Ovary (tissue), 7 donors: ENCODE measurements at regions not wholly inside any gene's neighbourhood (a gene's known extent, or its start where the extent isn't known, plus 50 kb on each side); places are given as distances from the start of the nearest gene placed in this dataset.

Experiments
- DNase-seq, 5 donors: peaks; one replicate each; pipeline ENCODE4 v3.0.0-alpha.2; 2019 to 2020
- H3K27ac ChIP-seq, 2 donors: fragments of 200-600 bp; one replicate each; pipeline versions ENCODE4 v1.5.1 to v1.8.0; 2019 to 2022
- H3K27me3 ChIP-seq: fragments of 200-600 bp; one replicate; pipeline ENCODE4 v1.8.0; 2022
- H3K36me3 ChIP-seq: fragments of 200-600 bp; sonication (generic); one replicate; pipeline ENCODE4 v1.5.1; 2019
- H3K4me1 ChIP-seq: one replicate; pipeline ENCODE4 v1.8.1; 2013; ENCODE audit warnings: mild to moderate bottlenecking, moderate library complexity; ENCODE audit not compliant: insufficient read depth
- H3K4me3 ChIP-seq: fragments of 200-600 bp; sonication (generic); one replicate; pipeline ENCODE4 v1.5.1; 2017
- H3K9me3 ChIP-seq, 2 donors: fragments of 200-600 bp in 1 of 2; sonication (generic) in 1 of 2; one replicate each; pipeline versions ENCODE4 v1.5.1 to v1.8.1; 2013 to 2019; ENCODE audit warnings: mild to moderate bottlenecking in 1 of 2, moderate library complexity in 1 of 2
- EP300 ChIP-seq: sonication (generic); formaldehyde crosslinking; IDR thresholded peaks from one replicate; pipeline ENCODE4 v1.6.1; 2017; ENCODE audit warnings: antibody characterized with exemption
- POLR2A ChIP-seq: fragments of 450-650 bp; IDR thresholded peaks from one replicate; pipeline ENCODE4 v1.6.1; 2017; ENCODE audit warnings: antibody characterized with exemption, mild to moderate bottlenecking, moderate library complexity
- WGBS, 3 donors: extraction: QIAGEN DNeasy Blood & Tissue Kit in 1 of 3; methylation state at CpG; one replicate each; pipeline versions ENCODE4 v1.1.5 to v1.1.7; 2013 to 2017; 5-methylcytosine and 5-hydroxymethylcytosine counted together
- intact Hi-C, 4 donors: fragments of 100-400 bp; cut with DNase I; formaldehyde crosslinking; loops; one replicate each; pipeline versions ENCODE4 v1.11.0 to v1.15.1; 2022 to 2023
- TF ChIP-seq, protein P1 (sequence below), 3 donors: fragments of 450-650 bp in 2 of 3; fragments of 200-600 bp in 1 of 3; IDR thresholded peaks; one replicate each; pipeline versions ENCODE4 v1.5.1 to v1.8.0; 2016 to 2022; ENCODE audit warnings: antibody characterized with exemption in 3 of 3, mild to moderate bottlenecking in 1 of 3
- donor health status: DM: no; HTN: no; CAD: no; lungs with moderate emphysema.
- donor health status: DM: no; HTN: no; CAD: no.
- donor health status: Bipolar disorder and iron deficiency.
- donor health status: DM: no; HTN: no; CAD: no.
- donor health status: DM: yes; HTN: yes; CAD: no.

DNA sequence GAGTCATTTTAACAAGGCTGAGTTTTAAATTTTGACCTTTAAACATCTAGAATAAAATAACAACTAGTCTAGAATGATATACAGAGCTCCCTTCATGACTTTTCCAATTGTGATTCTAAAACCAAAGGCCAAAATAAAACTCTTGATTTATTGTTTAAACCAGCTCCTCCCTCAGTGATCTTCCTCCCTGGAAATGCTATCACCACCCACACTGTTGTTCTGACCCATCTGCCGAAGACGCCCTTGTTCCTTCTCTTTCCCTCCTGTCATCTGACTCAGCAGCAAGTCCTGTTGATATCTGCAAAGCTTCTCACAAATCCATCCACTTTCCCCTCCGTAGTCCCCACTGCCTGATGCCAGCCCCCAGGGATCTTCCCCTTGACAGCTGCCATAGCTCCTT lies 231.6 kb upstream of the DYNLRB2 start:
- TF ChIP-seq EP300 = no peak
- TF ChIP-seq, protein P1, sequence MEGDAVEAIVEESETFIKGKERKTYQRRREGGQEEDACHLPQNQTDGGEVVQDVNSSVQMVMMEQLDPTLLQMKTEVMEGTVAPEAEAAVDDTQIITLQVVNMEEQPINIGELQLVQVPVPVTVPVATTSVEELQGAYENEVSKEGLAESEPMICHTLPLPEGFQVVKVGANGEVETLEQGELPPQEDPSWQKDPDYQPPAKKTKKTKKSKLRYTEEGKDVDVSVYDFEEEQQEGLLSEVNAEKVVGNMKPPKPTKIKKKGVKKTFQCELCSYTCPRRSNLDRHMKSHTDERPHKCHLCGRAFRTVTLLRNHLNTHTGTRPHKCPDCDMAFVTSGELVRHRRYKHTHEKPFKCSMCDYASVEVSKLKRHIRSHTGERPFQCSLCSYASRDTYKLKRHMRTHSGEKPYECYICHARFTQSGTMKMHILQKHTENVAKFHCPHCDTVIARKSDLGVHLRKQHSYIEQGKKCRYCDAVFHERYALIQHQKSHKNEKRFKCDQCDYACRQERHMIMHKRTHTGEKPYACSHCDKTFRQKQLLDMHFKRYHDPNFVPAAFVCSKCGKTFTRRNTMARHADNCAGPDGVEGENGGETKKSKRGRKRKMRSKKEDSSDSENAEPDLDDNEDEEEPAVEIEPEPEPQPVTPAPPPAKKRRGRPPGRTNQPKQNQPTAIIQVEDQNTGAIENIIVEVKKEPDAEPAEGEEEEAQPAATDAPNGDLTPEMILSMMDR (IDR thresholded peaks at IDR 0.05) = no peak
- no peak for TF ChIP-seq POLR2A
- no peaks in the 10 kb centered on the region for H3K4me1 ChIP-seq

DNA sequence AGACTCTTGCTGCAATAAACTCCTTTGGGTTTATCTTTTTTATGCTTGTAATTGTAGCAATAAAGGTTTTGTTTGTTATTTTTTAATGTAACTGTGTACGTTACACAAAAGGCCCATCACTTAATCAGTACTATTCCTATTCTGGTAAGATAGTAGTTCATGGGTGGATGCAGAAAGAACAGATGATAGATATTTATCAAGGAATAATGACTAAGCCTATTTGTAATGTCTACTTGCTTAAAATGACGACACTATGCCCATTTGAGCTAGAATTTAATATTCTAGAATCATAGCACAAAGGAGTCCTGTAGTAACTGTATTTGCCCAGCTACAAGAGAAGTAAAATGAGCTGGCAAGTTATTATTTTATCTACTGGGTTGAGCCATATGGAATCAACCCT lies 235.4 kb upstream of the DYNLRB2 start:
- WGBS, 3 donors = 79 to 89% (median 83%) methylated on average over 2 of the region's 2 CpGs
- no peak for DNase-seq
- intact Hi-C loops = no loop called here
- Histone ChIP-seq H3K27me3 (no peaks in the 10 kb centered on the region), H3K9me3 (no peaks in the 10 kb centered on the region), H3K4me3 (no peak overlapping the region), H3K27ac (no peak overlapping the region), H3K4me1 (no peaks in the 10 kb centered on the region), H3K36me3 (no peaks in the 10 kb centered on the region)
- TF ChIP-seq, protein P1 (IDR thresholded peaks at IDR 0.05) = no peak
- TF ChIP-seq POLR2A = no peak

More for the DNA sequence above, 231.6 kb upstream of the DYNLRB2 start:
- Histone ChIP-seq H3K27ac (no peak overlapping the region), H3K36me3 (no peaks in the 10 kb centered on the region), H3K4me3 (no peak overlapping the region), H3K9me3 (no peaks in the 10 kb centered on the region), H3K27me3 (no peaks in the 10 kb centered on the region)
- intact Hi-C loops = no loop called here
- DNase-seq = no peak
- WGBS, 3 donors = 14 to 42% (median 30%) methylated on average over 3 of the region's 3 CpGs

DNA sequence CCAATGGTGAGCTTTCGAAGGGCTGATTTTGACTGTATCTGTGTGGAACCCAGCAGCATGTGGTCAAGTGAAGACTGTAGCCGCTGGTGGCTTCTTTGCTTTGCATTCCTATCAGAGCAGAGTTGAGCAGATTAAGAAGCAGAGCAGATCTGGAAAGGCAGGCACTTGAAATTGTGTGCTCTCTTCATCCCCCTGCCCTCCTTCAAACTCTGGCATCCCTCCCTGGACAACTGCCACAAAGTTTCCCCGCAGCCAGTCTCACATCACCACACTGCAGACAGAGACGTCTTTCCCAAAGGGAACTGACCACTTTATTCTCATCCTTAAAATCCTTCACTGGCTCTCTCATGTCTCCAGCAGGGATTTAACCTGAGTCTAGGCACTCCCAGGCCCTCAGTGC lies 237.1 kb upstream of the DYNLRB2 start:
- no peaks in the 10 kb centered on the region for H3K36me3 ChIP-seq
- no peaks in the 10 kb centered on the region for H3K27me3 ChIP-seq
- DNase-seq = no peak
- H3K27ac ChIP-seq = no peak overlapping the region
- H3K9me3 ChIP-seq = no peaks in the 10 kb centered on the region
- H3K4me3 ChIP-seq = no peak overlapping the region
- TF ChIP-seq POLR2A (no peak), EP300 (no peak)
- TF ChIP-seq, protein P1 (IDR thresholded peaks at IDR 0.05) = no peak
- H3K4me1 ChIP-seq = no peaks in the 10 kb centered on the region
- intact Hi-C loops = no loop called here
- WGBS, 3 donors = 28 to 42% (median 35%) methylated on average over 4 of the region's 4 CpGs

DNA sequence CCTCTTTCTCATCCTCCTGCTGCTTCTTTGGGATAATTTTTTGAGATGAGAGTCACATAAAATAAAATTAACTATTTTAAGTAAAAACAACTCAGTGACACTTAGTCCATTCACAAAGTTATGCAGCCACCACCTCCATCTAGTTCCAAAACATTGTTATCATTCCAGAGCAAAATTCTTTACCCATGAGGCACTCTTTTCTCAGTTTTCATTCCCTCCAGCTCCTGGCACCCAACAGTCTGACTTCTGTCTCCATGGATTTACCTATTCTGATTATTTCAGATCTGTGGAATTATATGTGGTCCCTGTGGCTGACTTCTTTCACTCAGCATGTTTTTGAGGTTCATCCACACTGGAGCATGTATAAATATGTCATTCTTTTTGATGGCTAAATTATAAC lies 239.9 kb upstream of the DYNLRB2 start:
- intact Hi-C loops = no loop called here
- H3K27ac ChIP-seq = no peak overlapping the region
- no peaks in the 10 kb centered on the region for H3K4me1 ChIP-seq
- H3K36me3 ChIP-seq = no peaks in the 10 kb centered on the region
- no peak overlapping the region for H3K4me3 ChIP-seq
- no peak for TF ChIP-seq EP300
- TF ChIP-seq, protein P1 (IDR thresholded peaks at IDR 0.05) = no peak
- no peak for TF ChIP-seq POLR2A
- no peaks in the 10 kb centered on the region for H3K27me3 ChIP-seq
- DNase-seq = no peak
- no peaks in the 10 kb centered on the region for H3K9me3 ChIP-seq

DNA sequence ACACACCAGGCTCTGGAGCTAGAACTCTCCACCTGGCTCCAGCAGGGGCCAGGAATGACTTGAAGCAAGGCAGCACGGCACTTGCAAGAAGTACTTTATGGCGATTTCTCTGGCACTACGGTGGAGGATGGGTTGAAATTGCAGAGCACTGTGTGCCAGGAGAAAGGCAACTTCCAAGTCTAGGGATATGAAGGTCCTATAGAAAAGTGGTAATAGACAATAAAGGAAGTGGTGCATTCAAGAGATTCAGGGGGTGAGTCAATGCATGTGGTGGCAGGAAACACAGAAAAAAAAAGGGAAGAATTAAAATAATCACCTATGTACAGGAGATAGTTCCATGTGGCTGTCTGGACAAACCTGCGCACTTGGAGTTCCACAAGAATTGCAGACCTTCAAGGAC lies 240.3 kb upstream of the DYNLRB2 start:
- no peaks in the 10 kb centered on the region for H3K9me3 ChIP-seq
- H3K4me1 ChIP-seq = no peaks in the 10 kb centered on the region
- intact Hi-C loops = no loop called here
- H3K27me3 ChIP-seq = no peaks in the 10 kb centered on the region
- no peak overlapping the region for H3K4me3 ChIP-seq
- WGBS, 3 donors = 88 to 92% (median 91%) methylated on average over 4 of the region's 4 CpGs
- no peak overlapping the region for H3K27ac ChIP-seq
- H3K36me3 ChIP-seq = no peaks in the 10 kb centered on the region
- TF ChIP-seq, protein P1 (IDR thresholded peaks at IDR 0.05) = no peak
- no peak for TF ChIP-seq POLR2A
- no peak for TF ChIP-seq EP300
- DNase-seq = no peak
